ENCODE measurements at regions not wholly inside any gene's neighbourhood (a gene's known extent, or its start where the extent isn't known, plus 50 kb on each side); places are given as distances from the start of the nearest gene placed in this dataset.

GRCh38 chr3:110059431-110059830 lies 722.1 kb upstream of the DPPA4 start:
- TF ChIP-seq CTCF (IDR thresholded peaks at IDR 0.05; ENCODE audit: insufficient read depth, low read depth, low read length), result no peak
- no peak overlapping the region for H3K4me3 ChIP-seq (ENCODE audit: low read depth, low read length)
- DNase-seq (ENCODE audit: low read depth), result no peak

DNA sequence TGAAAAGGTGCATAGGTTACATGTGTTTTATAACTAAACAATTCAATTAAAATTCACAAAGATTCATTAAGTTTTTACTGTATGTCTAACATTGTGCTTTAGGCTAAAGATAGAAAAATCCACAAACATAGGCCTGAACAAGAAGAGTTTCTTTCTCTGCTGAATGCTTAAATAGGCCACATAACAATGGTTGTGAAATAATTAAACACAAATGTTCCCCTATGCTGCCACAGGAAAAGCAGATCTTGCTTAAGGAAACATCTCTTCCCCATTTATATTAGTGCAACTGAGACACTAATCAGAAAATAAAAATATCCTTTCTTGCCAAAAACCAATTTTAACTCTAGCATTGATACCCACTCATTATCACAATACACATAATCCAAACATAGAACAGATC lies 725.4 kb upstream of the DPPA4 start:
- no peak overlapping the region for H3K4me3 ChIP-seq (ENCODE audit: low read depth, low read length)
- peak; percentile 21 for DNase-seq (ENCODE audit: low read depth)
- TF ChIP-seq CTCF (IDR thresholded peaks at IDR 0.05; ENCODE audit: insufficient read depth, low read depth, low read length), result no peak

DNA sequence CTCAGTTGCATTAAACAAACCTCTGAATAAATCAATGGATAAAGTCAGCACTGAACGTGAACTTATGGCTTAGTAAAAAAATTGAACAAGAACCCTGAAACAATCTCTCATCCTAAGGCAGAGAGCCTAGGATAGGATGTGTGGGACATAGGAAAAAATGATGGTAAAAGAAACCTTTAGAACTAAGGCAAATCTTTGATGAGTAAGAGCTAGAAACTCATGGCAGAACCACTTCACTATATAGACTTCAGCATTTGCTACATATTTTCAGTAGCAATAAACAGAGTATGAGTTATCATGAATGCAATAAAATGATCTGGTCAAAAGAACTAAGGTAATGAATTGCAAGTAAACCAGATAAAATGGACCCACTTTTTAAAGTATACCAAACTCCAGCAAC lies 725.8 kb upstream of the DPPA4 start:
- H3K4me3 ChIP-seq (ENCODE audit: low read depth, low read length), result no peak overlapping the region
- no peak for TF ChIP-seq CTCF (IDR thresholded peaks at IDR 0.05; ENCODE audit: insufficient read depth, low read depth, low read length)

GRCh38 chr3:110066206-110066605 lies 728.9 kb upstream of the DPPA4 start:
- no peak for TF ChIP-seq CTCF (IDR thresholded peaks at IDR 0.05; ENCODE audit: insufficient read depth, low read depth, low read length)
- H3K4me3 ChIP-seq (ENCODE audit: low read depth, low read length), result no peak overlapping the region
- no peak for DNase-seq (ENCODE audit: low read depth)

More for the DNA sequence above, 725.8 kb upstream of the DPPA4 start:
- no peak for DNase-seq (ENCODE audit: low read depth)

DNA sequence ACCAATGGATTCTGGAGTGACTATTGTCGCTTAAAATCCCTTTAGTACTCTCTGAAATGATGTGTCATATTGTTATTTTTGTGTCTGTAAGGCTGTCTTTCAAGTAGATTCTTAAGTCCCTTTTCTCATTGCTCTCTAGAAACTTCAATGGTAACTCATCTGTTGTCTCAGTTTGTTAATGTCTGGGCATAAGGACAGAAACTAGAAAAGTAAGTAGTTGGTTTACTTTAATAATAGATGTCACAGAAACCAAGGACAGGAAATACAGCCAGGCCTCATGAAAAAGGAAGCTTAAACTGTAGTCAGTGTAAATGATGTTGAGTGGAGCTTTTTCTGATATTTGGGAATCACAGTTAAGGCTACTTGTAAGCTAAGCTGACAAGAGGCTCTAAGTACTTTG lies 730.2 kb upstream of the DPPA4 start:
- no peak for TF ChIP-seq CTCF (IDR thresholded peaks at IDR 0.05; ENCODE audit: insufficient read depth, low read depth, low read length)
- DNase-seq (ENCODE audit: low read depth), result no peak

DNA sequence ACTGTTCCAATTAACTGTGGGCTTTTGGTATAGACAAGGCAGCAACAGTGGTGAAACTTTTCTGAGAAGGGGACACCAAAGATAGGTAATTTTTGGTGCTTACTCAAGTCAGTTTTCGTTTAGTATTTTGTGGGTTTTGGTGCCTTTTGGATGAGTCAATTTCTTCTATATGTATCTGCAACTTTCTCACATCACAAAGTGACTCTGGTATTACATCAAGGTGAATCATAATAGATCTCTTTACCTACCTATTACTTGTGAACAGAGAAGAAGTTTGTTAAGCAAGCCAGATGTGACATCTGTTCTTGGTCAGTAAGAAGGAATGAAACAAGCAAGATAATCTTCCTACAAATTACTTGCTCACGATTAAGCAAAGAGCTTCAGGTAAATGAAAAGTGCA lies 732.4 kb upstream of the DPPA4 start:
- H3K4me3 ChIP-seq (ENCODE audit: low read depth, low read length), result no peak overlapping the region
- TF ChIP-seq CTCF (IDR thresholded peaks at IDR 0.05; ENCODE audit: insufficient read depth, low read depth, low read length), result no peak
- DNase-seq (ENCODE audit: low read depth), result no peak

More for the DNA sequence above, 730.2 kb upstream of the DPPA4 start:
- H3K4me3 ChIP-seq (ENCODE audit: low read depth, low read length), result no peak overlapping the region

DNA sequence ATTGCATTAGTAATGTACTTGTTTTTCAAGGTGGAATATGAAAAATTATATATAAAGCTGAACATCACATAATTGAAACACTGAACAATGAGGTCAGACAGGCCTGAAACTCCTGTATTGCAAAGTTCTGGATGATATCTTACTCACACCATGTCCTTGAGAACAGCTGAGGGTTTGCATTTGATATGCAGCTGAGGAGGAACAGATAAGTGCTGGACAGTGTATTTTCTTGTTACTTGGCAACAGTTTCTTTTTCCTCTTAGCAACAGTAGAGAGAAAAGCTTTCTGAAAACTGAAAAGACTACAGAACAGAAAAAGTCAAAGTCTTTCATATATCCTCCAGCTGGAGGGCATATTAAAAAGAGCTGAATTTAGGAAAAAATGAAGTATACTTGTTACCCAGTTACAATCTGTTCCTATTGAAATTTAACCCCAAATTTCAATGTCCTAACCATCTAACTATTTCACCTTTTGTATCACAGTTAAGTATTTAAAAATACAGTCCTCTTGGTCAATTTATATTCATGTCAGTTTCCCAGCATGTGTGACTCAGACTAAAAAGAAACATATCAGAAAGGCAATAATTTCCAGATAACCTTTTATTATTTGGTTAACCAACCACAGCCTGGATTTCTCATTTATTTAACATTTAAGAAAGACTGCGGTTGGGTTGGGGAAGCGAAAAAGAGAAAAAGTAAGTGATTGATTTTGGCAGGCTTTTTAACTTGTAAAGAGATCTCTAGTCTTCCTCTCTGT lies 733.0 kb upstream of the DPPA4 start:
- peak; percentile 33 for DNase-seq (ENCODE audit: low read depth)
- no peak overlapping the region for H3K4me3 ChIP-seq (ENCODE audit: low read depth, low read length)
- TF ChIP-seq CTCF (IDR thresholded peaks at IDR 0.05; ENCODE audit: insufficient read depth, low read depth, low read length), result no peak
